ENCODE measurements at regions not wholly inside any gene's neighbourhood (a gene's known extent, or its start where the extent isn't known, plus 50 kb on each side); places are given as distances from the start of the nearest gene placed in this dataset.

DNA sequence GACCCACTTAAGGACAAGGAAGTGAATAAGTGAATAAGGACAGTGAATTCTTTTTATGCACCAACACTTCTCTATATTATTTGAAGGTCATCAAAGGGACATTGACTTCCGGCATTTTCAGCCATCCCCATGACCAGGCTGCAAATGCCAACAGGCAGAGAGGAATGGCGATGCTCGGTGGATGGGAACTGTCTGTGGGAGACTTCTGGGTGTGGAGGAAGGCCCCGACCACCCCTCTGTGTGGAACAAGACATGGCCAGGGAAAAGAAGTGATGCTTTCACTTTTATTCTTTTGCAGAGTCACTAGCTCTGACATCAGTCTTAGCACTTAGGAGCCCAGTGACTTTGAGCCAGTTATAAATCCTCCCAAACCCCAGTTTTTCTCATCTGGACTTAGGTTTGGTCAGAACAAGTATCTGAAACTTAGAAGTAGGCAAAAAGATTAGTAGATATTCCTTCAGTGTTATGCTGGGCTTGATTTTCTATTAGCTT lies 84.5 kb downstream of the KBTBD8 start:
- TF ChIP-seq, protein P1, sequence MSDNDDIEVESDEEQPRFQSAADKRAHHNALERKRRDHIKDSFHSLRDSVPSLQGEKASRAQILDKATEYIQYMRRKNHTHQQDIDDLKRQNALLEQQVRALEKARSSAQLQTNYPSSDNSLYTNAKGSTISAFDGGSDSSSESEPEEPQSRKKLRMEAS (IDR thresholded peaks at IDR 0.05) = no peak
- TF ChIP-seq TAF1 (IDR thresholded peaks at IDR 0.05; ENCODE audit: low read depth) (no peak), YY1 (IDR thresholded peaks at IDR 0.05; ENCODE audit: low read depth) (no peak), EGR1 (IDR thresholded peaks at IDR 0.05) (no peak), EP300 (IDR thresholded peaks at IDR 0.05; ENCODE audit: borderline replicate concordance) (no peak), RAD21 (IDR thresholded peaks at IDR 0.05; ENCODE audit: low read depth) (no peak), FOXM1 (IDR thresholded peaks at IDR 0.05; ENCODE audit: borderline replicate concordance, low read depth) (no peak), CEBPB (IDR thresholded peaks at IDR 0.05) (no peak), TCF12 (IDR thresholded peaks at IDR 0.05; ENCODE audit: low read depth) (no peak), ZBTB7A (IDR thresholded peaks at IDR 0.05; ENCODE audit: low read depth) (no peak), TEAD4 (IDR thresholded peaks at IDR 0.05) (no peak)
- TF ChIP-seq, protein P2, sequence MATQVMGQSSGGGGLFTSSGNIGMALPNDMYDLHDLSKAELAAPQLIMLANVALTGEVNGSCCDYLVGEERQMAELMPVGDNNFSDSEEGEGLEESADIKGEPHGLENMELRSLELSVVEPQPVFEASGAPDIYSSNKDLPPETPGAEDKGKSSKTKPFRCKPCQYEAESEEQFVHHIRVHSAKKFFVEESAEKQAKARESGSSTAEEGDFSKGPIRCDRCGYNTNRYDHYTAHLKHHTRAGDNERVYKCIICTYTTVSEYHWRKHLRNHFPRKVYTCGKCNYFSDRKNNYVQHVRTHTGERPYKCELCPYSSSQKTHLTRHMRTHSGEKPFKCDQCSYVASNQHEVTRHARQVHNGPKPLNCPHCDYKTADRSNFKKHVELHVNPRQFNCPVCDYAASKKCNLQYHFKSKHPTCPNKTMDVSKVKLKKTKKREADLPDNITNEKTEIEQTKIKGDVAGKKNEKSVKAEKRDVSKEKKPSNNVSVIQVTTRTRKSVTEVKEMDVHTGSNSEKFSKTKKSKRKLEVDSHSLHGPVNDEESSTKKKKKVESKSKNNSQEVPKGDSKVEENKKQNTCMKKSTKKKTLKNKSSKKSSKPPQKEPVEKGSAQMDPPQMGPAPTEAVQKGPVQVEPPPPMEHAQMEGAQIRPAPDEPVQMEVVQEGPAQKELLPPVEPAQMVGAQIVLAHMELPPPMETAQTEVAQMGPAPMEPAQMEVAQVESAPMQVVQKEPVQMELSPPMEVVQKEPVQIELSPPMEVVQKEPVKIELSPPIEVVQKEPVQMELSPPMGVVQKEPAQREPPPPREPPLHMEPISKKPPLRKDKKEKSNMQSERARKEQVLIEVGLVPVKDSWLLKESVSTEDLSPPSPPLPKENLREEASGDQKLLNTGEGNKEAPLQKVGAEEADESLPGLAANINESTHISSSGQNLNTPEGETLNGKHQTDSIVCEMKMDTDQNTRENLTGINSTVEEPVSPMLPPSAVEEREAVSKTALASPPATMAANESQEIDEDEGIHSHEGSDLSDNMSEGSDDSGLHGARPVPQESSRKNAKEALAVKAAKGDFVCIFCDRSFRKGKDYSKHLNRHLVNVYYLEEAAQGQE (IDR thresholded peaks at IDR 0.05; ENCODE audit: low read depth) = no peak
- TF ChIP-seq, protein P3, sequence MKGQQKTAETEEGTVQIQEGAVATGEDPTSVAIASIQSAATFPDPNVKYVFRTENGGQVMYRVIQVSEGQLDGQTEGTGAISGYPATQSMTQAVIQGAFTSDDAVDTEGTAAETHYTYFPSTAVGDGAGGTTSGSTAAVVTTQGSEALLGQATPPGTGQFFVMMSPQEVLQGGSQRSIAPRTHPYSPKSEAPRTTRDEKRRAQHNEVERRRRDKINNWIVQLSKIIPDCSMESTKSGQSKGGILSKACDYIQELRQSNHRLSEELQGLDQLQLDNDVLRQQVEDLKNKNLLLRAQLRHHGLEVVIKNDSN (IDR thresholded peaks at IDR 0.05) = no peak

Measured in Ishikawa (cell line).